Parathyroid adenoma (tissue), 2 donors: ENCODE measurements at regions not wholly inside any gene's neighbourhood (a gene's known extent, or its start where the extent isn't known, plus 50 kb on each side); places are given as distances from the start of the nearest gene placed in this dataset.

Experiments
- H2AFZ ChIP-seq: fragments of 300-600 bp; sonication (generic); one replicate; pipeline ENCODE4 v1.7.0; 2017; ENCODE audit warnings: antibody characterized with exemption, mild to moderate bottlenecking
- H3K27ac ChIP-seq: fragments of 300-600 bp; sonication (generic); one replicate; pipeline ENCODE4 v1.7.0; 2017
- H3K27me3 ChIP-seq: fragments of 300-600 bp; sonication (generic); one replicate; pipeline ENCODE4 v1.7.0; 2017; ENCODE audit warnings: low read length; ENCODE audit not compliant: control insufficient read depth, insufficient read depth
- H3K36me3 ChIP-seq: fragments of 300-600 bp; sonication (generic); one replicate; pipeline ENCODE4 v1.7.0; 2017; ENCODE audit warnings: low read length; ENCODE audit not compliant: control insufficient read depth, insufficient read depth
- H3K4me1 ChIP-seq: fragments of 300-600 bp; sonication (generic); one replicate; pipeline ENCODE4 v1.7.0; 2017; ENCODE audit warnings: control low read depth
- H3K4me2 ChIP-seq: fragments of 300-600 bp; sonication (generic); one replicate; pipeline ENCODE4 v1.7.0; 2017; ENCODE audit warnings: low read length
- H3K4me3 ChIP-seq: fragments of 300-600 bp; sonication (generic); one replicate; pipeline ENCODE4 v1.7.0; 2017; ENCODE audit warnings: low read depth, low read length
- H3K79me2 ChIP-seq: fragments of 300-600 bp; sonication (generic); one replicate; pipeline ENCODE4 v1.7.0; 2017; ENCODE audit warnings: control low read depth
- H3K9ac ChIP-seq: fragments of 300-600 bp; sonication (generic); one replicate; pipeline ENCODE4 v1.7.0; 2017; ENCODE audit warnings: mild to moderate bottlenecking
- H3K9me3 ChIP-seq: fragments of 300-600 bp; sonication (generic); one replicate; pipeline ENCODE4 v1.7.0; 2017; ENCODE audit warnings: low read length; ENCODE audit not compliant: control insufficient read depth
- TF ChIP-seq, protein P1 (sequence below): fragments of 300-600 bp; sonication (generic); IDR thresholded peaks from one replicate; pipeline ENCODE4 v1.7.0; 2017; ENCODE audit warnings: antibody characterized with exemption, mild to moderate bottlenecking
- donor health status: primary hyperparathyroidism.

DNA sequence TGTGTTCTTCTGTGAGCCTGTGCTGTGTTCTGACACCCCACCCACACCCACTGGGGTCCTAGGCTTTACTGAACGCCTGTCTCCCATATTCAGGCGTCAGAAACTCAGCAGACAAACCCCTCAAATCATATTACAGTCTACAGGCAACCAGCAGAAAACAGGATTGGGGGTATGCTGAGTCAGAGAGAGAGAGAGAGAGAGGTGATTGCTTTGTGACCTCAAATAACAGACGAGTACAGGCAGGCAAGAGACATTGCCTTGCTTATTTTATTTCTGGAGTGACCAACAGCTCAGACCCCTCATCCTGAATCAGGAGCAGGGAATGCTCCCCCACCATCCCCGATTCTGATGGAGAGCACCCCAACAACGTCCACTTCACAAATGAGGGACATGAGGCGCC, 473.9 kb downstream of the PMP22 start:
- no peaks in the 10 kb centered on the region for H3K79me2 ChIP-seq
- no peaks in the 10 kb centered on the region for H3K36me3 ChIP-seq
- no peak overlapping the region for H3K27ac ChIP-seq
- no peaks in the 10 kb centered on the region for H3K9me3 ChIP-seq
- H3K4me1 ChIP-seq, result no peaks in the 10 kb centered on the region
- no peak overlapping the region for H3K4me3 ChIP-seq
- TF ChIP-seq, protein P1, sequence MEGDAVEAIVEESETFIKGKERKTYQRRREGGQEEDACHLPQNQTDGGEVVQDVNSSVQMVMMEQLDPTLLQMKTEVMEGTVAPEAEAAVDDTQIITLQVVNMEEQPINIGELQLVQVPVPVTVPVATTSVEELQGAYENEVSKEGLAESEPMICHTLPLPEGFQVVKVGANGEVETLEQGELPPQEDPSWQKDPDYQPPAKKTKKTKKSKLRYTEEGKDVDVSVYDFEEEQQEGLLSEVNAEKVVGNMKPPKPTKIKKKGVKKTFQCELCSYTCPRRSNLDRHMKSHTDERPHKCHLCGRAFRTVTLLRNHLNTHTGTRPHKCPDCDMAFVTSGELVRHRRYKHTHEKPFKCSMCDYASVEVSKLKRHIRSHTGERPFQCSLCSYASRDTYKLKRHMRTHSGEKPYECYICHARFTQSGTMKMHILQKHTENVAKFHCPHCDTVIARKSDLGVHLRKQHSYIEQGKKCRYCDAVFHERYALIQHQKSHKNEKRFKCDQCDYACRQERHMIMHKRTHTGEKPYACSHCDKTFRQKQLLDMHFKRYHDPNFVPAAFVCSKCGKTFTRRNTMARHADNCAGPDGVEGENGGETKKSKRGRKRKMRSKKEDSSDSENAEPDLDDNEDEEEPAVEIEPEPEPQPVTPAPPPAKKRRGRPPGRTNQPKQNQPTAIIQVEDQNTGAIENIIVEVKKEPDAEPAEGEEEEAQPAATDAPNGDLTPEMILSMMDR, result no peak
- H3K27me3 ChIP-seq, result no peaks in the 10 kb centered on the region
- no peak overlapping the region for H3K4me2 ChIP-seq
- no peak overlapping the region for H3K9ac ChIP-seq
- H2AFZ ChIP-seq, result no peak overlapping the region

DNA sequence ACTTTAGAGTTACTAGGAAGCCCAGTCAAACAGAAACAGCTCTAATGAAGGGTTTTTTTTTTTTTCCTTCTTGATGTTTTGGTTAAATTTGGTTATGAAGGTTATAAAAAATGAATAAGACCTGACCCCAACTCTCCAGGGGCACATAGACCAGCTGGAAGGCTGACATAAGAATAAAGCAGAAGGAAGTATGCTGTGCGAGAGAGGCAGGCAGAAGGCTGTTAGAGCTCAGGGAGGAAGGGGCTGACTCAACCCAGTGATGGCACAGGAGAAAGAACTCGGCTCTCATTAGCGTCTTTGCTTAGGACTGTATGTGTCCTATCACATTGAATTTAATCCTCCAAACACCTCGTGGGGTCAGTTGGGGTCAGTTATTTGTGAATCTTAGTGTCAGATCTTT, 474.6 kb downstream of the PMP22 start:
- Histone ChIP-seq H2AFZ (no peak overlapping the region), H3K36me3 (no peaks in the 10 kb centered on the region), H3K9me3 (no peaks in the 10 kb centered on the region), H3K4me3 (no peak overlapping the region), H3K4me1 (no peaks in the 10 kb centered on the region), H3K27me3 (no peaks in the 10 kb centered on the region), H3K79me2 (no peaks in the 10 kb centered on the region), H3K27ac (no peak overlapping the region), H3K9ac (no peak overlapping the region), H3K4me2 (no peak overlapping the region)
- TF ChIP-seq, protein P1, result no peak

DNA sequence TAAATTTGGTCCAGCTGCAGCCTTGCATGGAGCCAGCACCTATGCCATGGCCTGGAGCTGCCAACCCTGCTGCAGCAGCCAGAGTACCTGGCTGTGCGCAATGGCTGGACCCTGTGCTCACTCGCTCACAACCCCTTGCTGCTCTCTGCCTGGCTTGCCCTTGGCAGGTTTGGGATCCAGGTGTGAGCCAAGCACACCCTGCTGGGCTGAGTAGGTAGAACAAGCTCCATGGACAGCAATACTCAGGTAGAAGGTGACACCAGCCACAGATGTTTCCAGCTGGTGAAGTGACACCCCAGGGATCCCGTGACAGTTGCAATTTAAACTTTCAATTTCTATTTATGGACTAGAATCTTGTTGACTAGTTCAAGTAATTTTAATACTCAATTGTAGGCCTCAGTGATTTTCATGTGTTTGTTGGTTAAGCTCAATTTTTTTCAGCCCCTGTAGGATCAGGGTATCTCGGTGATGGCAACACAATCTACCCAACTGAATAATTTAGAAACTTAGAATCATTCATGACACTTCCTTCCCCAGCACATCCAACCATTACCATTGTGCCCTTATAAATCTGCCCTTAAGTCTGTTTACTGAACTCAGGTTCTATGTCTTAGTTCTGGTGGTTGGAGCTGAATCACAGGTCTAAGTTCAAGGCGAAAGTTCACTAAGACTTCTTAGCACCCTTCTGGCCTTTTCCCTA, 480.0 kb downstream of the PMP22 start:
- H3K79me2 ChIP-seq, result no peaks in the 10 kb centered on the region

DNA sequence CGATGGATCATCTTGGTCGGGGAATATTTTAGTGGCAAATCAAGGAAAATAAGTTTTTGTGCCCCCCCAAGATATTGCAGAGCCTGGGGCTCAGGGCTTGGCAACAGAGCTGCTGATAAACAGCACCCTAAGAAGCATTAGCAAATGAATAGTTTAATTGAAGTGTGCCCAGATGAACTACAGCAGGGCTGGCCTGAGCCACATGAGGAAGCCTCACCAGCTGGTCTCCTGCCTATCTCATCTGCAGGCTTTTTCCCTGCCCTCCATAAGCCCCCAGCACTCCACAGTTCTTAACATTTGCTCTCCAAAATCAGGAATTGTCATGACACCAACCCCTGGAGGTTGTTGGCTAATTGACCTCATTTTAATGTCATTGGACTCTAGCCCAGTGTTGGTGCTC, 480.2 kb downstream of the HS3ST3B1 start:
- H3K27ac ChIP-seq, result no peak overlapping the region

More for the DNA sequence above, 480.0 kb downstream of the PMP22 start:
- H3K4me3 ChIP-seq, result no peak overlapping the region
- TF ChIP-seq, protein P1, result peak; percentile 13
- H2AFZ ChIP-seq, result no peak overlapping the region
- no peaks in the 10 kb centered on the region for H3K4me1 ChIP-seq
- no peak overlapping the region for H3K4me2 ChIP-seq
- no peaks in the 10 kb centered on the region for H3K36me3 ChIP-seq
- H3K27ac ChIP-seq, result no peak overlapping the region
- no peaks in the 10 kb centered on the region for H3K9me3 ChIP-seq
- H3K27me3 ChIP-seq, result no peaks in the 10 kb centered on the region
- H3K9ac ChIP-seq, result no peak overlapping the region

More for the DNA sequence above, 480.2 kb downstream of the HS3ST3B1 start:
- TF ChIP-seq, protein P1, result no peak
- H3K9ac ChIP-seq, result no peak overlapping the region
- H3K36me3 ChIP-seq, result no peaks in the 10 kb centered on the region
- H2AFZ ChIP-seq, result no peak overlapping the region
- H3K4me1 ChIP-seq, result no peaks in the 10 kb centered on the region
- no peaks in the 10 kb centered on the region for H3K27me3 ChIP-seq
- H3K9me3 ChIP-seq, result no peaks in the 10 kb centered on the region
- no peaks in the 10 kb centered on the region for H3K79me2 ChIP-seq
- no peak overlapping the region for H3K4me2 ChIP-seq
- H3K4me3 ChIP-seq, result no peak overlapping the region
